C4-2B (cell line): ENCODE measurements at regions not wholly inside any gene's neighbourhood (a gene's known extent, or its start where the extent isn't known, plus 50 kb on each side); places are given as distances from the start of the nearest gene placed in this dataset.

ENCODE experiments used
- CTCF ChIP-seq: fragments of 450-650 bp; conservative IDR thresholded peaks from 2 replicates; pipeline ENCODE4 v1.5.1; 2017; ENCODE audit warnings: mild to moderate bottlenecking
- ZFX ChIP-seq: fragments of 450-650 bp; IDR thresholded peaks from 2 replicates; pipeline ENCODE4 v1.6.1; 2017

GRCh38 chr7:124412531-124412930 lies 353.1 kb downstream of the GPR37 start:
- TF ChIP-seq CTCF (no peak), ZFX (no peak)
